DND-41 (cell line): ENCODE measurements at regions not wholly inside any gene's neighbourhood (a gene's known extent, or its start where the extent isn't known, plus 50 kb on each side); places are given as distances from the start of the nearest gene placed in this dataset.

Experiments
- ATAC-seq: fragments of 200-7000 bp; cut with Tn5 transposase; 3 replicates; pipeline ENCODE4 v1.9.1; 2021; ENCODE audit warnings: low read depth; ENCODE audit not compliant: insufficient read depth
- DNase-seq: peaks from one replicate; pipeline ENCODE4 v3.0.0-alpha.2; 2020
- H2AFZ ChIP-seq: 2 replicates; pipeline ENCODE4 v1.6.0; 2012; ENCODE audit warnings: low read depth, low read length
- H3K27ac ChIP-seq: 2 replicates; pipeline ENCODE4 v1.5.1; 2012; ENCODE audit warnings: low read length, inconsistent platforms
- H3K27me3 ChIP-seq: fragments of 200-600 bp; sonication (generic); 2 replicates; pipeline ENCODE4 v1.6.0; 2012; ENCODE audit warnings: low read length, mild to moderate bottlenecking, inconsistent platforms; ENCODE audit not compliant: insufficient read depth, poor library complexity
- H3K36me3 ChIP-seq: 2 replicates; pipeline ENCODE4 v1.5.1; 2012; ENCODE audit warnings: low read length, inconsistent platforms; ENCODE audit not compliant: insufficient read depth
- H3K4me1 ChIP-seq: 2 replicates; pipeline ENCODE4 v1.5.1; 2012; ENCODE audit warnings: mild to moderate bottlenecking, low read length; ENCODE audit not compliant: insufficient read depth
- H3K4me2 ChIP-seq: 2 replicates; pipeline ENCODE4 v1.6.0; 2012; ENCODE audit warnings: mild to moderate bottlenecking, moderate library complexity, low read length, inconsistent platforms; ENCODE audit not compliant: insufficient read depth
- H3K4me3 ChIP-seq, 2 experiments: fragments of 200-600 bp in 1 of 2; shearing (Covaris generic) in 1 of 2; 2 replicates each; pipeline ENCODE4 v1.5.1; 2012 to 2016; ENCODE audit warnings: inconsistent platforms in 2 of 2, low read length in 2 of 2, mild to moderate bottlenecking in 2 of 2, low read depth in 1 of 2, moderate library complexity in 1 of 2
- H3K79me2 ChIP-seq: 2 replicates; pipeline ENCODE4 v1.6.0; 2012; ENCODE audit warnings: low read length, inconsistent platforms; ENCODE audit not compliant: insufficient read depth
- H3K9ac ChIP-seq: 2 replicates; pipeline ENCODE4 v1.6.0; 2012; ENCODE audit warnings: low read depth, mild to moderate bottlenecking, inconsistent platforms, low read length, moderate library complexity
- H3K9me3 ChIP-seq: 2 replicates; pipeline ENCODE4 v1.5.1; 2012; ENCODE audit warnings: low read length, moderate library complexity, mild to moderate bottlenecking, inconsistent platforms; ENCODE audit not compliant: insufficient read depth, severe bottlenecking
- H4K20me1 ChIP-seq: 2 replicates; pipeline ENCODE4 v1.6.0; 2012; ENCODE audit warnings: low read length; ENCODE audit not compliant: insufficient read depth
- EZH2 ChIP-seq: IDR thresholded peaks from 3 replicates; pipeline ENCODE4 v1.6.1; 2012; ENCODE audit warnings: borderline replicate concordance, low read depth, mild to moderate bottlenecking, moderate library complexity, low read length, inconsistent platforms; ENCODE audit not compliant: severe bottlenecking
- TF ChIP-seq, protein P1 (sequence below): IDR thresholded peaks from 2 replicates; pipeline ENCODE4 v1.5.1; 2012; ENCODE audit warnings: borderline replicate concordance, low read length, moderate library complexity, mild to moderate bottlenecking; ENCODE audit not compliant: poor library complexity, severe bottlenecking; ENCODE audit errors: extremely low read depth

DNA sequence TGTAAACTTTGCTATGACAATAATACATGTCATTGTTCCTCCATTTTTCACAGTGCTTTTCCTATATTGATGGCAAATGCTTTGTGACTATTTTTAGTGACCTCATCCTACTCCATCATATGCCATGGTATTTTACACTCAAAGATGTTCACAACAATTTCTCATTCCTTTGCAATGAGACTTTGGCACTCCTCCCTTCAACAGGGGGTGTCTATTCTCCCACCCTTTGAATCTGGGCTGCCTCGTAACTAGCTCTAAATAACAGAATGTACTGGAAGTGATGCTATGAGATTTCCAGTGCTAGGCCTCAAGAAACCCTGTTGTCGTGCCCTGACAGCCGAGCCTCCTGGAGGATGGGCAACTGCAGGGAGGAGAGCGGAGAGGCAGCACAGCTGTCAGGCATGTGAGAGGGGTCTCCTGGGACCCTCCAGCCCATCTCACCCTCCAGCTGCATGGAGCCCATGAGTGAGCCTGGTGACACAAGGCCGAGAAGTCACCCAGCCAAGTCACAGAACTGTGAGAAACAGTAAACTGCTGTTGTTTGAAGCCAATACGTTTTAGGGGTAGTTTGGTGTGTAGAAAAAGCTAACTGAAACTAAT lies 103.1 kb upstream of the APCDD1 start:
- Histone ChIP-seq H4K20me1 (no peaks in the 10 kb centered on the region), H3K27ac (no peak overlapping the region), H2AFZ (no peak overlapping the region), H3K4me1 (no peaks in the 10 kb centered on the region), H3K9ac (no peak overlapping the region), H3K79me2 (no peaks in the 10 kb centered on the region), H3K27me3 (no peaks in the 10 kb centered on the region), H3K9me3 (peaks cover 3% of the 10 kb centered on the region), H3K36me3 (no peaks in the 10 kb centered on the region), H3K4me2 (no peak overlapping the region), H3K4me3 (no peak overlapping the region)
- no peak for ATAC-seq
- TF ChIP-seq EZH2 = no peak
- TF ChIP-seq, protein P1, sequence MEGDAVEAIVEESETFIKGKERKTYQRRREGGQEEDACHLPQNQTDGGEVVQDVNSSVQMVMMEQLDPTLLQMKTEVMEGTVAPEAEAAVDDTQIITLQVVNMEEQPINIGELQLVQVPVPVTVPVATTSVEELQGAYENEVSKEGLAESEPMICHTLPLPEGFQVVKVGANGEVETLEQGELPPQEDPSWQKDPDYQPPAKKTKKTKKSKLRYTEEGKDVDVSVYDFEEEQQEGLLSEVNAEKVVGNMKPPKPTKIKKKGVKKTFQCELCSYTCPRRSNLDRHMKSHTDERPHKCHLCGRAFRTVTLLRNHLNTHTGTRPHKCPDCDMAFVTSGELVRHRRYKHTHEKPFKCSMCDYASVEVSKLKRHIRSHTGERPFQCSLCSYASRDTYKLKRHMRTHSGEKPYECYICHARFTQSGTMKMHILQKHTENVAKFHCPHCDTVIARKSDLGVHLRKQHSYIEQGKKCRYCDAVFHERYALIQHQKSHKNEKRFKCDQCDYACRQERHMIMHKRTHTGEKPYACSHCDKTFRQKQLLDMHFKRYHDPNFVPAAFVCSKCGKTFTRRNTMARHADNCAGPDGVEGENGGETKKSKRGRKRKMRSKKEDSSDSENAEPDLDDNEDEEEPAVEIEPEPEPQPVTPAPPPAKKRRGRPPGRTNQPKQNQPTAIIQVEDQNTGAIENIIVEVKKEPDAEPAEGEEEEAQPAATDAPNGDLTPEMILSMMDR = no peak
- DNase-seq = no peak

DNA sequence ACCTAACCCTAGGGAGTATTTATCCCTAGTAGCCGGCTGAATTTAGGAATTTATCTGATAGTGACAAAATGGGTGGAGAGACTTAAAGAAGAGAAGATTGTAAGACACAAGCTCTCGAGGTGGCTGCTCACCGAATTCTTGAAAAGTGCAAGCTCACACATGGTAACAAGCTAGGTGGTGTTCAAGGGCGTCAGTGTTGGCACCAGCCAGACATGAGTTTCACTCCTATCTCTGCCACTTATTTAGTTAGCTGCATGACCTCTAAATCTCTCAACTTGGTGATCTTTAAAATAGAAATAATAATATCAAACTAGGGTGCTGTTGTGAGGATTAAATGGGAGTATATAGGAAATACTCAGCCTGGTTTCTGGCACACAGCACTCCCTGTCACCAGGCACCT lies 102.6 kb upstream of the APCDD1 start:
- Histone ChIP-seq H3K9me3 (peaks cover 8% of the 10 kb centered on the region), H3K79me2 (no peaks in the 10 kb centered on the region), H3K27me3 (no peaks in the 10 kb centered on the region), H4K20me1 (no peaks in the 10 kb centered on the region), H3K27ac (no peak overlapping the region), H3K9ac (no peak overlapping the region), H2AFZ (no peak overlapping the region), H3K4me1 (no peaks in the 10 kb centered on the region), H3K4me3 (no peak overlapping the region), H3K36me3 (no peaks in the 10 kb centered on the region), H3K4me2 (no peak overlapping the region)
- ATAC-seq (no peak), DNase-seq (no peak)
- TF ChIP-seq, protein P1 = no peak

DNA sequence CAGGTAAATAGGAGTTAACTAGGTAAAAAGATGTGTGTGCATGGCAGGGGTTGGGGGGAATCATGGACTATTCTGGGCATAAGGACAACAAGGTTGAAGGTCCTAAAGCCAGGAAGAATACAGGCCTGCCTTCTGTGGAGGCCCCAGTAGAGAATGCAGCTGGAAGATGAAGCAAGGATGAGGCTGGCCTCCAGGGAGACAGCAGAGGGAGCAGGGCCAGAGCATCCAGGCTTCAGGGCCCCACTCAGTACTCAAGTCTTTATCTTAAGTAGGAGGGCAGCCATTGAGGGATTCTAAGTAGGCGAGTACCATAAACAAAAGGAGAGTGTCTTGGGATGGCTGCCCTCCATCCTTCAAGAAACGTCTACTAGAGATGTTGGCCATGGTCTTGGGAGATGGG lies 101.8 kb upstream of the APCDD1 start:
- H3K4me1 ChIP-seq = no peaks in the 10 kb centered on the region
- H3K36me3 ChIP-seq = no peaks in the 10 kb centered on the region
- H3K4me3 ChIP-seq = no peak overlapping the region
- no peaks in the 10 kb centered on the region for H3K27me3 ChIP-seq
- H4K20me1 ChIP-seq = no peaks in the 10 kb centered on the region
- ATAC-seq (no peak), DNase-seq (no peak)
- no peak overlapping the region for H3K9ac ChIP-seq
- no peak overlapping the region for H2AFZ ChIP-seq
- H3K79me2 ChIP-seq = no peaks in the 10 kb centered on the region
- H3K9me3 ChIP-seq = peaks cover 14% of the 10 kb centered on the region
- TF ChIP-seq, protein P1 = no peak
- no peak for TF ChIP-seq EZH2
- H3K4me2 ChIP-seq = no peak overlapping the region
- H3K27ac ChIP-seq = no peak overlapping the region

DNA sequence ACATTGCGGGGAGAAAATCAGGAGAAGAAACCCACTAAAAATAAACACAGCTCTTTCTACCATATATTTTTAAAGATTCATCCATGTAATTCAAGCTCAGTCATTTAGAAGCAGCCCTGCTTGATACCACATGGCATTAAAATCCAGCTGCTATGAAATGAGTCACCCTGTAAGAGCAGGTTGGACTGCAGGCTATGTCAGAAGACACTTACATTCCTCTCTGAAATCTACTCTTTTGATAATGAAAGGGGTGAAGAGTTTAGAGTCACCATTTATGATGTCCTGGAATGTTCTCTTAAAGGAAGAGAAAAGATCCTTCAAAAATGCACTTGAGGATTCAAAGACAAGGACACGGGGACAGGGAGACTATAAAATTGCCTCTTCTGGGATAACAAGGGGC lies 100.6 kb upstream of the APCDD1 start:
- Histone ChIP-seq H3K9me3 (peaks cover 14% of the 10 kb centered on the region), H3K79me2 (no peaks in the 10 kb centered on the region), H3K4me2 (no peak overlapping the region), H4K20me1 (no peaks in the 10 kb centered on the region), H3K4me3 (no peak overlapping the region), H3K36me3 (no peaks in the 10 kb centered on the region), H3K27me3 (no peaks in the 10 kb centered on the region), H3K9ac (no peak overlapping the region), H3K27ac (no peak overlapping the region), H3K4me1 (no peaks in the 10 kb centered on the region), H2AFZ (no peak overlapping the region)
- no peak for DNase-seq
- TF ChIP-seq, protein P1 = no peak
- no peak for TF ChIP-seq EZH2
- no peak for ATAC-seq
